ENCODE measurements at regions not wholly inside any gene's neighbourhood (a gene's known extent, or its start where the extent isn't known, plus 50 kb on each side); places are given as distances from the start of the nearest gene placed in this dataset.

DNA sequence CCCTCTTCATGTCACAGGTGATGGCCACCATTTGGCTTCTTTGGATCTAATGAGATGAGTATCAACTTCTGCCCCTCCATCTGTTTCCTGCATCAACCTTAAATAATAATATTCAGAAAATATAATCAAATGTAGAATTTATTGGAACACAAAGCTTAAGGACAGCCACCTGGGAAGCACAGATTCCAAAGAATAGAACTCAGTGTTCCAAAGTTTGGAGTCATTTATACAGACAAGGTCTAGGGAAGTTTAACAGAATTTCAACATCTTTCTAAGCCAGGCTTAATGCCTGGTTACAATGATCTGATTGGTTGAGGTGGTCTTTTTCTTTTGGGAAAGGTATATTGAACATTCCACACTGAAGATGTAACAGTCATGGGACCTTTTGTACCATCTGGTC lies 218.0 kb upstream of the PIEZO2 start:
- TF ChIP-seq, protein P1, sequence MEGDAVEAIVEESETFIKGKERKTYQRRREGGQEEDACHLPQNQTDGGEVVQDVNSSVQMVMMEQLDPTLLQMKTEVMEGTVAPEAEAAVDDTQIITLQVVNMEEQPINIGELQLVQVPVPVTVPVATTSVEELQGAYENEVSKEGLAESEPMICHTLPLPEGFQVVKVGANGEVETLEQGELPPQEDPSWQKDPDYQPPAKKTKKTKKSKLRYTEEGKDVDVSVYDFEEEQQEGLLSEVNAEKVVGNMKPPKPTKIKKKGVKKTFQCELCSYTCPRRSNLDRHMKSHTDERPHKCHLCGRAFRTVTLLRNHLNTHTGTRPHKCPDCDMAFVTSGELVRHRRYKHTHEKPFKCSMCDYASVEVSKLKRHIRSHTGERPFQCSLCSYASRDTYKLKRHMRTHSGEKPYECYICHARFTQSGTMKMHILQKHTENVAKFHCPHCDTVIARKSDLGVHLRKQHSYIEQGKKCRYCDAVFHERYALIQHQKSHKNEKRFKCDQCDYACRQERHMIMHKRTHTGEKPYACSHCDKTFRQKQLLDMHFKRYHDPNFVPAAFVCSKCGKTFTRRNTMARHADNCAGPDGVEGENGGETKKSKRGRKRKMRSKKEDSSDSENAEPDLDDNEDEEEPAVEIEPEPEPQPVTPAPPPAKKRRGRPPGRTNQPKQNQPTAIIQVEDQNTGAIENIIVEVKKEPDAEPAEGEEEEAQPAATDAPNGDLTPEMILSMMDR (IDR thresholded peaks at IDR 0.05) = no peak
- TF ChIP-seq POLR2A (IDR thresholded peaks at IDR 0.05) (no peak), EP300 (IDR thresholded peaks at IDR 0.05) (no peak)
